GM03348 (cell line): ENCODE measurements at regions not wholly inside any gene's neighbourhood (a gene's known extent, or its start where the extent isn't known, plus 50 kb on each side); places are given as distances from the start of the nearest gene placed in this dataset.
A peak's percentile ranks its signal among the peaks of the same experiment; 100 is the strongest.
"Not testable (repeated sequence)": the region's sequence is repeated elsewhere in the genome, so short reads cannot be mapped to it uniquely, and the experiment has no call there.

Experiments used
- DNase-seq: peaks from one replicate; pipeline ENCODE4 v3.0.0; 2012; ENCODE audit warnings: low spot score

- DNase-seq = not testable (repeated sequence)
These were observed 77.5 kb downstream of the SNX5 start for GRCh38 chr20:17891131-17891530.

- DNase-seq = no peak
These were observed 78.3 kb downstream of the SNX5 start for GRCh38 chr20:17890330-17890729.

- DNase-seq = no peak
These were observed 79.4 kb downstream of the SNX5 start for GRCh38 chr20:17889226-17889625.

GRCh38 chr20:17888044-17888443 is 80.5 kb downstream of the SNX5 start:
- no peak for DNase-seq

- DNase-seq = no peak
These were observed 81.1 kb downstream of the SNX5 start for GRCh38 chr20:17887331-17888030.

- DNase-seq = no peak
These were observed 83.0 kb downstream of the SNX5 start for GRCh38 chr20:17885544-17885943.

- DNase-seq = no peak
These were observed 83.5 kb downstream of the SNX5 start for GRCh38 chr20:17885076-17885475.

- DNase-seq = no peak
These were observed 84.1 kb downstream of the SNX5 start for GRCh38 chr20:17884307-17885003.

- no peak for DNase-seq
These were observed 84.8 kb downstream of the SNX5 start for GRCh38 chr20:17883592-17884306.

GRCh38 chr20:17882834-17883591 is 85.6 kb downstream of the SNX5 start:
- DNase-seq = no peak

GRCh38 chr20:17882065-17882833 is 86.3 kb downstream of the SNX5 start:
- DNase-seq = no peak

GRCh38 chr20:17881741-17882064 is 86.9 kb downstream of the SNX5 start:
- DNase-seq = no peak

- DNase-seq = no peak
These were observed 89.5 kb downstream of the SNX5 start for GRCh38 chr20:17878912-17879602.

GRCh38 chr20:17878069-17878911 is 90.3 kb downstream of the SNX5 start:
- DNase-seq = no peak

GRCh38 chr20:17875981-17876385 is 92.6 kb downstream of the SNX5 start:
- no peak for DNase-seq

GRCh38 chr20:17875106-17875980 is 93.3 kb downstream of the SNX5 start:
- DNase-seq = peak; percentile 66

- DNase-seq = no peak
These were observed 94.1 kb downstream of the SNX5 start for GRCh38 chr20:17874271-17875105.
